Natural killer cell (primary cell): ENCODE measurements at regions not wholly inside any gene's neighbourhood (a gene's known extent, or its start where the extent isn't known, plus 50 kb on each side); places are given as distances from the start of the nearest gene placed in this dataset.
"Not testable (repeated sequence)": the region's sequence is repeated elsewhere in the genome, so short reads cannot be mapped to it uniquely, and the experiment has no call there.

Experiments used
- ATAC-seq, 3 donors: fragments of 150-1000 bp in 2 of 3; fragments of 200-7000 bp in 1 of 3; cut with Tn5 transposase; 1 replicate in 1 of 3; 2 replicates in 2 of 3; pipeline ENCODE4 v1.10.0; 2021; ENCODE audit warnings: mild to moderate bottlenecking in 2 of 3, moderate library complexity in 2 of 3
- DNase-seq, 2 donors: peaks; one replicate each; pipeline versions ENCODE4 v3.0.0 to v3.0.0-alpha.2; 2013 to 2021; ENCODE audit warnings: mixed read lengths in 1 of 2
- H3K27ac ChIP-seq: one replicate; pipeline ENCODE4 v1.5.1; 2013; ENCODE audit warnings: mild to moderate bottlenecking, low read length
- H3K27me3 ChIP-seq: one replicate; pipeline ENCODE4 v1.6.1; 2013; ENCODE audit warnings: low read length; ENCODE audit not compliant: control insufficient read depth, insufficient read depth
- H3K36me3 ChIP-seq: one replicate; pipeline ENCODE4 v1.6.1; 2013; ENCODE audit warnings: low read length; ENCODE audit not compliant: control insufficient read depth, insufficient read depth
- H3K4me1 ChIP-seq: one replicate; pipeline ENCODE4 v1.6.1; 2013; ENCODE audit warnings: low read length; ENCODE audit not compliant: control insufficient read depth, insufficient read depth
- H3K4me3 ChIP-seq: one replicate; pipeline ENCODE4 v1.5.1; 2013; ENCODE audit warnings: low read length
- H3K9me3 ChIP-seq: one replicate; pipeline ENCODE4 v1.6.1; 2013; ENCODE audit warnings: low read length; ENCODE audit not compliant: control insufficient read depth, insufficient read depth
- H3K27ac Mint-ChIP-seq, 2 donors: one replicate each; pipeline ENCODE4 v1.8.0; 2022; ENCODE audit warnings: mild to moderate bottlenecking in 2 of 2, mixed read lengths in 2 of 2, moderate library complexity in 1 of 2
- H3K27me3 Mint-ChIP-seq, 2 donors: one replicate each; pipeline ENCODE4 v1.8.0; 2022; ENCODE audit warnings: low read depth in 2 of 2, mixed read lengths in 2 of 2
- H3K36me3 Mint-ChIP-seq: one replicate; pipeline ENCODE4 v1.8.0; 2022; ENCODE audit warnings: mixed read lengths
- H3K4me1 Mint-ChIP-seq, 2 donors: one replicate each; pipeline ENCODE4 v1.8.0; 2022; ENCODE audit warnings: mixed read lengths in 2 of 2
- H3K4me3 Mint-ChIP-seq: one replicate; pipeline ENCODE4 v1.8.0; 2022; ENCODE audit warnings: mild to moderate bottlenecking, moderate library complexity, mixed read lengths
- H3K9me3 Mint-ChIP-seq, 2 donors: one replicate each; pipeline ENCODE4 v1.8.0; 2022; ENCODE audit warnings: mixed read lengths in 2 of 2
- CTCF ChIP-seq: fragments of 200-600 bp; IDR thresholded peaks from one replicate; pipeline ENCODE4 v1.8.0; 2022; ENCODE audit warnings: antibody characterized with exemption
- WGBS: methylation state at CpG from one replicate; pipeline ENCODE4 v1.1.7; 2013; ENCODE audit warnings: missing lambda C conversion rate; ENCODE audit not compliant: insufficient coverage; 5-methylcytosine and 5-hydroxymethylcytosine counted together
- intact Hi-C: fragments of 100-400 bp; cut with micrococcal nuclease; formaldehyde crosslinking; loops from one replicate; pipeline ENCODE4 v1.14.2; 2022

- no peaks in the 10 kb centered on the region for H3K4me1 Mint-ChIP-seq
- H3K4me3 Mint-ChIP-seq, result no peak overlapping the region
- Histone ChIP-seq H3K4me3 (no peak overlapping the region), H3K4me1 (peaks cover 4% of the 10 kb centered on the region), H3K9me3 (no peaks in the 10 kb centered on the region), H3K36me3 (no peaks in the 10 kb centered on the region), H3K27me3 (no peaks in the 10 kb centered on the region), H3K27ac (no peak overlapping the region)
- intact Hi-C loops, result no loop called here
- WGBS, result 37% methylated on average over 4 of the region's 10 CpGs
- no peak overlapping the region for H3K27ac Mint-ChIP-seq
- TF ChIP-seq CTCF, result no peak
- no peak for ATAC-seq
- no peaks in the 10 kb centered on the region for H3K27me3 Mint-ChIP-seq
- H3K9me3 Mint-ChIP-seq, result peaks cover 0 to 2% of the 10 kb centered on the region in 2 donors
- H3K36me3 Mint-ChIP-seq, result no peaks in the 10 kb centered on the region
- DNase-seq, result no peak
Measured at GRCh38 chr4:189656641-189657040, 284.0 kb upstream of the FRG1 start.

- H3K27me3 ChIP-seq, H3K27ac Mint-ChIP-seq, H3K36me3 Mint-ChIP-seq, H3K9me3 Mint-ChIP-seq, H3K27ac ChIP-seq, H3K4me3 ChIP-seq, H3K4me1 ChIP-seq, intact Hi-C loops, H3K4me3 Mint-ChIP-seq, DNase-seq, H3K36me3 ChIP-seq, H3K4me1 Mint-ChIP-seq, H3K9me3 ChIP-seq, H3K27me3 Mint-ChIP-seq: not testable (repeated sequence)
- whole genome bisulfite sequencing, result 45% methylated on average over 5 of the region's 5 CpGs
- ATAC-seq, result peak in 1 of 3 donors; percentile 58
Measured at GRCh38 chr4:189658259-189658658, 282.4 kb upstream of the FRG1 start.

GRCh38 chr4:189658831-189659230 lies 281.8 kb upstream of the FRG1 start:
- H3K27me3 Mint-ChIP-seq, H3K27ac Mint-ChIP-seq, DNase-seq, intact Hi-C loops, H3K9me3 Mint-ChIP-seq, H3K4me1 Mint-ChIP-seq, H3K36me3 ChIP-seq, H3K4me3 ChIP-seq, H3K36me3 Mint-ChIP-seq, H3K9me3 ChIP-seq, H3K27ac ChIP-seq, H3K4me3 Mint-ChIP-seq, H3K4me1 ChIP-seq, H3K27me3 ChIP-seq: not testable (repeated sequence)
- 0% methylated on average over 1 of the region's 5 CpGs for WGBS
- ATAC-seq, result peak in 1 of 3 donors; percentile 75

- Mint-ChIP-seq H3K9me3 (peaks cover 0 to 2% of the 10 kb centered on the region in 2 donors), H3K4me3 (no peak overlapping the region), H3K27ac (no peak overlapping the region), H3K27me3 (no peaks in the 10 kb centered on the region), H3K4me1 (no peaks in the 10 kb centered on the region), H3K36me3 (no peaks in the 10 kb centered on the region)
- Histone ChIP-seq H3K27me3 (no peaks in the 10 kb centered on the region), H3K27ac (no peak overlapping the region), H3K4me1 (peaks cover 4% of the 10 kb centered on the region), H3K36me3 (no peaks in the 10 kb centered on the region), H3K4me3 (no peak overlapping the region), H3K9me3 (no peaks in the 10 kb centered on the region)
- intact Hi-C loops, result no loop called here
- DNase-seq, result peak in 1 of 2 donors; percentile 3
- ATAC-seq, result peak in 2 of 3 donors; percentile 34 to 76
- TF ChIP-seq CTCF, result no peak
- WGBS, result 35% methylated on average over 7 of the region's 10 CpGs
Measured at GRCh38 chr4:189659287-189659686, 281.4 kb upstream of the FRG1 start.
